H1 (cell line): ENCODE measurements at regions not wholly inside any gene's neighbourhood (a gene's known extent, or its start where the extent isn't known, plus 50 kb on each side); places are given as distances from the start of the nearest gene placed in this dataset.

ENCODE experiments used
- CTCF ChIA-PET: fragments of 300-600 bp; sonication (Branson Sonifier 250); formaldehyde crosslinking; loops from one replicate; lab custom pipeline; 2021; ENCODE audit not compliant: partially characterized antibody; lab: Charles Lee
- POLR2A ChIA-PET: fragments of 300-600 bp; sonication (Branson Sonifier 250); formaldehyde crosslinking; loops from one replicate; lab custom pipeline; 2021; ENCODE audit warnings: inconsistent platforms; ENCODE audit not compliant: partially characterized antibody; lab: Charles Lee
- DNase-seq, 2 experiments: peaks; one replicate each; pipeline versions ENCODE4 v3.0.0 to v3.0.0-alpha.2; 2010 to 2022; ENCODE audit warnings: low spot score in 2 of 2, low read depth in 1 of 2, mixed read lengths in 1 of 2
- FAIRE-seq: peaks from 2 replicates; lab custom pipeline; 2011; peaks lifted over from hg19 to GRCh38; lab: Jason Lieb, UNC
- H2AFZ ChIP-seq: 2 replicates; pipeline ENCODE4 v1.8.1; 2012; ENCODE audit warnings: low read length, inconsistent platforms
- H2AK5ac ChIP-seq: 2 replicates; pipeline ENCODE4 v1.6.1; 2013; ENCODE audit warnings: low read depth, low read length
- H2BK120ac ChIP-seq: replicated peaks from 2 replicates; pipeline ENCODE3; 2013; ENCODE audit warnings: low read depth, low read length, inconsistent platforms
- H2BK12ac ChIP-seq: 2 replicates; pipeline ENCODE4 v1.6.1; 2013; ENCODE audit warnings: low read depth, low read length
- H2BK15ac ChIP-seq: 2 replicates; pipeline ENCODE4 v1.6.1; 2013; ENCODE audit warnings: low read length
- H2BK20ac ChIP-seq: 2 replicates; pipeline ENCODE4 v1.6.1; 2013; ENCODE audit warnings: low read length
- H2BK5ac ChIP-seq: 2 replicates; pipeline ENCODE4 v1.6.1; 2013; ENCODE audit warnings: low read depth, low read length
- H3K14ac ChIP-seq: 2 replicates; pipeline ENCODE4 v1.6.1; 2013; ENCODE audit warnings: inconsistent platforms; ENCODE audit not compliant: insufficient read length
- H3K18ac ChIP-seq: 2 replicates; pipeline ENCODE4 v1.6.1; 2013; ENCODE audit warnings: low read length; ENCODE audit errors: extremely low read depth
- H3K23ac ChIP-seq: 2 replicates; pipeline ENCODE4 v1.6.1; 2013; ENCODE audit warnings: inconsistent platforms; ENCODE audit not compliant: insufficient read length
- H3K23me2 ChIP-seq: 2 replicates; pipeline ENCODE4 v1.6.1; 2013; ENCODE audit warnings: low read depth, low read length
- H3K27ac ChIP-seq: 2 replicates; pipeline ENCODE4 v1.6.1; 2011; ENCODE audit warnings: low read depth, low read length, inconsistent platforms
- H3K27me3 ChIP-seq, 4 experiments: replicated peaks in 1 of 4; 1 replicate in 1 of 4; 2 replicates in 3 of 4; pipeline versions ENCODE4 v1.6.1 to v1.8.1; 2011 to 2013; ENCODE audit warnings: low read length in 3 of 4, mild to moderate bottlenecking in 3 of 4, inconsistent platforms in 2 of 4, mixed read lengths in 2 of 4, moderate library complexity in 1 of 4; ENCODE audit not compliant: control insufficient read depth in 3 of 4, insufficient read depth in 3 of 4; ENCODE audit errors: extremely low read depth in 1 of 4
- H3K36me3 ChIP-seq, 4 experiments: 2 replicates each; pipeline versions ENCODE4 v1.6.1 to v1.8.1; 2011 to 2013; ENCODE audit warnings: mild to moderate bottlenecking in 4 of 4, low read length in 3 of 4, moderate library complexity in 2 of 4, control low read depth in 1 of 4, inconsistent platforms in 1 of 4; ENCODE audit not compliant: insufficient read depth in 4 of 4, control insufficient read depth in 2 of 4
- H3K4ac ChIP-seq: replicated peaks from 2 replicates; pipeline ENCODE3; 2013; ENCODE audit warnings: low read length, low read depth, mixed read lengths, inconsistent platforms; ENCODE audit not compliant: insufficient read length
- H3K4me1 ChIP-seq, 4 experiments: replicated peaks in 1 of 4; 1 replicate in 1 of 4; 2 replicates in 3 of 4; pipeline versions ENCODE4 v1.6.1 to v1.8.1; 2011 to 2013; ENCODE audit warnings: low read length in 3 of 4, inconsistent platforms in 2 of 4, mixed read lengths in 1 of 4; ENCODE audit not compliant: insufficient read depth in 4 of 4, control insufficient read depth in 3 of 4
- H3K4me2 ChIP-seq, 2 experiments: 2 replicates each; pipeline versions ENCODE4 v1.6.1 to v1.8.1; 2011 to 2013; ENCODE audit warnings: low read depth in 2 of 2, low read length in 2 of 2, control low read depth in 1 of 2, inconsistent platforms in 1 of 2, mild to moderate bottlenecking in 1 of 2; ENCODE audit not compliant: insufficient read depth in 1 of 2
- H3K4me3 ChIP-seq, 4 experiments: fragments of 200-600, 300-600 bp in 1 of 4; sonication (generic), shearing (Covaris generic), sonication (Bioruptor Twin) in 1 of 4; 2 replicates each; pipeline versions ENCODE4 v1.5.1 to v1.8.1; 2011 to 2016; ENCODE audit warnings: low read length in 4 of 4, low read depth in 3 of 4, control low read depth in 2 of 4, inconsistent platforms in 2 of 4, mild to moderate bottlenecking in 2 of 4, mixed read lengths in 1 of 4, moderate library complexity in 1 of 4; ENCODE audit not compliant: insufficient read depth in 2 of 4; ENCODE audit errors: extremely low read depth in 1 of 4
- H3K56ac ChIP-seq: replicated peaks from 2 replicates; pipeline ENCODE3; 2013; ENCODE audit warnings: low read depth, mild to moderate bottlenecking, mixed read lengths, low read length, inconsistent platforms; ENCODE audit not compliant: insufficient read length
- H3K79me1 ChIP-seq: 2 replicates; pipeline ENCODE4 v1.6.1; 2013; ENCODE audit warnings: low read depth, low read length, control low read depth
- H3K79me2 ChIP-seq, 2 experiments: 2 replicates each; pipeline versions ENCODE4 v1.6.1 to v1.8.1; 2012 to 2013; ENCODE audit warnings: low read length in 2 of 2, mild to moderate bottlenecking in 2 of 2, inconsistent platforms in 1 of 2; ENCODE audit not compliant: insufficient read depth in 2 of 2, control insufficient read depth in 1 of 2
- H3K9ac ChIP-seq, 4 experiments: replicated peaks in 1 of 4; 1 replicate in 1 of 4; 2 replicates in 3 of 4; pipeline versions ENCODE4 v1.6.1 to v1.8.1; 2011 to 2013; ENCODE audit warnings: low read depth in 3 of 4, low read length in 3 of 4, control low read depth in 2 of 4, mild to moderate bottlenecking in 2 of 4, moderate library complexity in 2 of 4, inconsistent platforms in 1 of 4; ENCODE audit errors: extremely low read depth in 1 of 4
- H3K9me3 ChIP-seq, 2 experiments: 2 replicates each; pipeline versions ENCODE4 v1.6.1 to v1.8.1; 2012 to 2013; ENCODE audit warnings: mild to moderate bottlenecking in 2 of 2, moderate library complexity in 2 of 2, control low read depth in 1 of 2, inconsistent platforms in 1 of 2, low read depth in 1 of 2, low read length in 1 of 2, mixed read lengths in 1 of 2; ENCODE audit not compliant: insufficient read depth in 2 of 2
- H4K20me1 ChIP-seq, 2 experiments: replicated peaks in 1 of 2; 2 replicates each; pipeline versions ENCODE3 to v1.8.1; 2011 to 2013; ENCODE audit warnings: inconsistent platforms in 2 of 2, low read length in 2 of 2, mild to moderate bottlenecking in 1 of 2; ENCODE audit not compliant: insufficient read depth in 2 of 2, control insufficient read depth in 1 of 2
- H4K5ac ChIP-seq: 2 replicates; pipeline ENCODE4 v1.6.1; 2013; ENCODE audit warnings: low read length, low read depth, mixed read lengths, inconsistent platforms; ENCODE audit not compliant: insufficient read length
- H4K8ac ChIP-seq: 2 replicates; pipeline ENCODE4 v1.8.0; 2013; ENCODE audit warnings: mild to moderate bottlenecking, moderate library complexity, low read length, inconsistent platforms; ENCODE audit not compliant: insufficient read depth; ENCODE audit errors: extremely low read depth
- H4K91ac ChIP-seq: replicated peaks from 2 replicates; pipeline ENCODE3; 2013; ENCODE audit warnings: low read length, mixed read lengths, inconsistent platforms; ENCODE audit not compliant: insufficient read length
- CTBP2 ChIP-seq: IDR thresholded peaks from 2 replicates; pipeline ENCODE4 v1.7.0; 2011; ENCODE audit warnings: borderline replicate concordance, mild to moderate bottlenecking, moderate library complexity, mixed read lengths, low read length; ENCODE audit not compliant: insufficient read depth, insufficient read length
- GABPA ChIP-seq: IDR thresholded peaks from 2 replicates; pipeline ENCODE4 v1.6.1; 2011; ENCODE audit warnings: mild to moderate bottlenecking, low read length, moderate library complexity, borderline replicate concordance; ENCODE audit not compliant: insufficient read depth

GRCh38 chr6:101178748-101179147, 214.8 kb upstream of the GRIK2 start:
- Histone ChIP-seq H3K79me2 (no peaks in the 10 kb centered on the region), H3K4me1 (no peaks in the 10 kb centered on the region), H3K4me3 (no peak overlapping the region), H2BK20ac (no peak overlapping the region), H3K27ac (no peak overlapping the region), H3K27me3 (no peaks in the 10 kb centered on the region), H2BK5ac (no peak overlapping the region), H2AFZ (0 out of 2 replicates have a peak overlapping the region, but pooled peaks have one; percentile 7), H2BK15ac (no peak overlapping the region), H4K20me1 (no peaks in the 10 kb centered on the region), H4K5ac (no peak overlapping the region), H2BK120ac (no peak overlapping the region), H3K79me1 (no peaks in the 10 kb centered on the region), H3K9ac (no peak overlapping the region), H4K8ac (no peak overlapping the region), H3K4me2 (no peak overlapping the region), H2BK12ac (no peak overlapping the region), H3K18ac (no peak overlapping the region), H3K23ac (no peak overlapping the region), H3K4ac (no peak overlapping the region), H3K56ac (no peak overlapping the region), H3K14ac (no peak overlapping the region), H3K9me3 (no peaks in the 10 kb centered on the region), H3K23me2 (no peaks in the 10 kb centered on the region), H2AK5ac (no peak overlapping the region), H3K36me3 (no peaks in the 10 kb centered on the region), H4K91ac (no peak overlapping the region)
- TF ChIP-seq CTBP2 = no peak
- TF ChIP-seq GABPA = no peak
- POLR2A ChIA-PET = no interaction called here
- CTCF ChIA-PET = interaction anchor here (2.0 kb wide), 1 partner anchor 48 kb away, joined by 4 read pairs; no protein-coding TSS in a partner anchor
- DNase-seq (no peak), FAIRE-seq (no peak)
